Kidney (tissue), 13 donors: ENCODE measurements at regions not wholly inside any gene's neighbourhood (a gene's known extent, or its start where the extent isn't known, plus 50 kb on each side); places are given as distances from the start of the nearest gene placed in this dataset.

Source experiments
- DNase-seq, 5 donors: peaks; one replicate each; pipeline ENCODE4 v3.0.0-alpha.2; 2013 to 2020
- FAIRE-seq: peaks from 2 replicates; lab custom pipeline; 2012; peaks lifted over from hg19 to GRCh38; lab: Jason Lieb, UNC
- H3K27ac ChIP-seq, 2 donors: one replicate each; pipeline ENCODE4 v1.7.0; 2013; ENCODE audit warnings: low read depth in 2 of 2, low read length in 2 of 2, inconsistent platforms in 1 of 2
- H3K27me3 ChIP-seq: one replicate; pipeline ENCODE4 v1.7.1; 2013; ENCODE audit warnings: low read length, inconsistent platforms; ENCODE audit not compliant: control insufficient read depth, insufficient read depth
- H3K36me3 ChIP-seq, 3 donors: one replicate each; pipeline versions ENCODE4 v1.7.0 to v1.7.1; 2013; ENCODE audit warnings: low read length in 3 of 3, control low read depth in 1 of 3, inconsistent platforms in 1 of 3; ENCODE audit not compliant: insufficient read depth in 3 of 3, control insufficient read depth in 2 of 3
- H3K4me1 ChIP-seq, 3 donors: one replicate each; pipeline versions ENCODE4 v1.7.0 to v1.7.1; 2013; ENCODE audit warnings: low read length in 3 of 3, inconsistent platforms in 1 of 3, low read depth in 1 of 3; ENCODE audit not compliant: control insufficient read depth in 2 of 3, insufficient read depth in 2 of 3
- H3K4me3 ChIP-seq, 3 donors: one replicate each; pipeline versions ENCODE4 v1.7.0 to v1.8.1; 2013; ENCODE audit warnings: low read length in 3 of 3, control low read depth in 1 of 3, inconsistent platforms in 1 of 3
- H3K9ac ChIP-seq, 3 donors: one replicate each; pipeline versions ENCODE4 v1.7.0 to v1.7.1; 2013; ENCODE audit warnings: low read length in 3 of 3, control low read depth in 1 of 3, inconsistent platforms in 1 of 3
- H3K9me3 ChIP-seq, 3 donors: one replicate each; pipeline versions ENCODE4 v1.7.0 to v1.7.1; 2013; ENCODE audit warnings: low read length in 3 of 3, control low read depth in 1 of 3, inconsistent platforms in 1 of 3; ENCODE audit not compliant: control insufficient read depth in 2 of 3, insufficient read depth in 1 of 3
- intact Hi-C: fragments of 100-400 bp; cut with DNase I; formaldehyde crosslinking; loops from one replicate; pipeline ENCODE4 v1.11.1; 2022
- TF ChIP-seq, protein P1 (sequence below): IDR thresholded peaks from 3 replicates; pipeline ENCODE4 v1.5.1; 2012; ENCODE audit warnings: mild to moderate bottlenecking, moderate library complexity, borderline replicate concordance; ENCODE audit not compliant: insufficient read depth; ENCODE audit errors: extremely low read depth
- donor health status: control.
- donor health status: control.
- donor health status: control.
- donor health status: control.
- donor health status: control.
- donor health status: DM: yes; HTN: yes; CAD: no.
- donor health status: Normal renal cell carcinoma (clear cell type).

DNA sequence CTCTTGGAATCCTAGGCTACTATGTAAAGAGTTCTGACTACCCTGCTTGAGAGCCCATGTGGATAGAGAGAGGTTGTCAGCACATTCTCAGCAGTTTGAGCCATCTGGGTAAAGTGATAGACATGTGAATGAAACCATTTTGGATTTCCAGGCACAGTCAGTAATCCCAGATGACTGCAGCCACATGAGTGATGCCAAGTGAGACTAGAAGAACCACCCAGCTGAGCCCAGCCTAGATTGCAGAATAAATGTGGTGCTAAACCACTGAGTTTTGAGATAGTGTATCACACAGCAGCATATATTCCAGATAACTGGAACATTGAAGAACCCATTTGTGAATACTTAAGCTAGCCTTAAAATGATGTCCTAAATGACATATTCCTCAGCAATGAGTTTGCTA is 166.2 kb downstream of the ATP6V1G3 start:
- intact Hi-C loops = no loop called here

DNA sequence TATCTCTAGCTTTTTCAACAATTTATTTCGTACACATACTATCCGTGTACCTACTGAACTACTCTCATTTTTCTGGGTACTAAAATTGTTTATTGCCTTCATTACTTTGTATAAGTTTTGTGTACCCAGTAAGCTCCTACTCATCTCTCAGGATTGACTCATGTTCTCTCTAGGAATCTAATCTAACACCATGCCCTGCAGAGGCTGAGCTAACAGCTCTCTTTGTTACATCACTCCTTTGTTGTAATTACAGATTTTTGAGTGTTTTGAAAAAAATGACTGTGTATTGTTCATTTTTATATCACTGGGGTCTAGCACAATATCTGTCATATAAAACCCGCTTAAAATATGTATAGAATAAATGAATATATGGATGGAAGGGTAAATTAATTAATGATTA is 167.1 kb downstream of the ATP6V1G3 start:
- Histone ChIP-seq H3K4me3 (no peak overlapping the region), H3K9me3 (peaks cover 0 to 20% (median 3%) of the 10 kb centered on the region in 3 donors), H3K27ac (no peak overlapping the region), H3K9ac (no peak overlapping the region), H3K36me3 (no peaks in the 10 kb centered on the region), H3K27me3 (no peaks in the 10 kb centered on the region), H3K4me1 (no peaks in the 10 kb centered on the region)
- intact Hi-C loops = no loop called here
- DNase-seq (no peak), FAIRE-seq (no peak)
- TF ChIP-seq, protein P1, sequence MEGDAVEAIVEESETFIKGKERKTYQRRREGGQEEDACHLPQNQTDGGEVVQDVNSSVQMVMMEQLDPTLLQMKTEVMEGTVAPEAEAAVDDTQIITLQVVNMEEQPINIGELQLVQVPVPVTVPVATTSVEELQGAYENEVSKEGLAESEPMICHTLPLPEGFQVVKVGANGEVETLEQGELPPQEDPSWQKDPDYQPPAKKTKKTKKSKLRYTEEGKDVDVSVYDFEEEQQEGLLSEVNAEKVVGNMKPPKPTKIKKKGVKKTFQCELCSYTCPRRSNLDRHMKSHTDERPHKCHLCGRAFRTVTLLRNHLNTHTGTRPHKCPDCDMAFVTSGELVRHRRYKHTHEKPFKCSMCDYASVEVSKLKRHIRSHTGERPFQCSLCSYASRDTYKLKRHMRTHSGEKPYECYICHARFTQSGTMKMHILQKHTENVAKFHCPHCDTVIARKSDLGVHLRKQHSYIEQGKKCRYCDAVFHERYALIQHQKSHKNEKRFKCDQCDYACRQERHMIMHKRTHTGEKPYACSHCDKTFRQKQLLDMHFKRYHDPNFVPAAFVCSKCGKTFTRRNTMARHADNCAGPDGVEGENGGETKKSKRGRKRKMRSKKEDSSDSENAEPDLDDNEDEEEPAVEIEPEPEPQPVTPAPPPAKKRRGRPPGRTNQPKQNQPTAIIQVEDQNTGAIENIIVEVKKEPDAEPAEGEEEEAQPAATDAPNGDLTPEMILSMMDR = no peak

More for the DNA sequence above, 166.2 kb downstream of the ATP6V1G3 start:
- H3K27ac ChIP-seq = no peak overlapping the region
- H3K4me1 ChIP-seq = no peaks in the 10 kb centered on the region
- DNase-seq (no peak), FAIRE-seq (no peak)
- no peak overlapping the region for H3K9ac ChIP-seq
- peaks cover 0 to 20% (median 3%) of the 10 kb centered on the region in 3 donors for H3K9me3 ChIP-seq
- no peaks in the 10 kb centered on the region for H3K36me3 ChIP-seq
- no peaks in the 10 kb centered on the region for H3K27me3 ChIP-seq
- H3K4me3 ChIP-seq = no peak overlapping the region
- TF ChIP-seq, protein P1 = no peak
